Ammon's horn (tissue), 1 donor: ENCODE measurements at regions not wholly inside any gene's neighbourhood (a gene's known extent, or its start where the extent isn't known, plus 50 kb on each side); places are given as distances from the start of the nearest gene placed in this dataset.

Source experiments
- DNase-seq: peaks from one replicate; pipeline ENCODE4 v3.0.0-alpha.2; 2016; ENCODE audit warnings: low spot score

GRCh38 chr9:20197976-20198685, 409.3 kb upstream of the SLC24A2 start:
- no peak for DNase-seq

GRCh38 chr9:20191228-20191840, 402.5 kb upstream of the SLC24A2 start:
- no peak for DNase-seq

- no peak for DNase-seq
Observed at GRCh38 chr9:20189871-20190270, 401.0 kb upstream of the SLC24A2 start.

GRCh38 chr9:20188616-20189369, 400.0 kb upstream of the SLC24A2 start:
- DNase-seq = peak; percentile 57

GRCh38 chr9:20187318-20187717, 398.5 kb upstream of the SLC24A2 start:
- no peak for DNase-seq

GRCh38 chr9:20186823-20187222, 398.0 kb upstream of the SLC24A2 start:
- DNase-seq = no peak

- no peak for DNase-seq
Observed at GRCh38 chr9:20186231-20186630, 397.4 kb upstream of the SLC24A2 start.

- no peak for DNase-seq
Observed at GRCh38 chr9:20184541-20184940, 395.7 kb upstream of the SLC24A2 start.

- DNase-seq = no peak
Observed at GRCh38 chr9:20178679-20179078, 389.8 kb upstream of the SLC24A2 start.

- DNase-seq = no peak
Observed at GRCh38 chr9:20178197-20178596, 389.4 kb upstream of the SLC24A2 start.

- DNase-seq = no peak
Observed at GRCh38 chr9:20170122-20170521, 381.3 kb upstream of the SLC24A2 start.

- no peak for DNase-seq
Observed at GRCh38 chr9:20152151-20152725, 363.4 kb upstream of the SLC24A2 start.

- no peak for DNase-seq
Observed at GRCh38 chr9:20148416-20148815, 359.6 kb upstream of the SLC24A2 start.

- DNase-seq = no peak
Observed at GRCh38 chr9:20144197-20144596, 355.4 kb upstream of the SLC24A2 start.

- DNase-seq = no peak
Observed at GRCh38 chr9:20139763-20140290, 351.0 kb upstream of the SLC24A2 start.

- no peak for DNase-seq
Observed at GRCh38 chr9:20138841-20139240, 350.0 kb upstream of the SLC24A2 start.

- DNase-seq = no peak
Observed at GRCh38 chr9:20138116-20138515, 349.3 kb upstream of the SLC24A2 start.

GRCh38 chr9:20137425-20137824, 348.6 kb upstream of the SLC24A2 start:
- no peak for DNase-seq

- DNase-seq = no peak
Observed at GRCh38 chr9:20135119-20135697, 346.4 kb upstream of the SLC24A2 start.

GRCh38 chr9:20125727-20126126, 336.9 kb upstream of the SLC24A2 start:
- no peak for DNase-seq

- no peak for DNase-seq
Observed at GRCh38 chr9:20119566-20119965, 330.7 kb upstream of the SLC24A2 start.

GRCh38 chr9:20117986-20118385, 329.1 kb upstream of the SLC24A2 start:
- DNase-seq = no peak
